ENCODE measurements at regions not wholly inside any gene's neighbourhood (a gene's known extent, or its start where the extent isn't known, plus 50 kb on each side); places are given as distances from the start of the nearest gene placed in this dataset.
"Not testable (repeated sequence)": the region's sequence is repeated elsewhere in the genome, so short reads cannot be mapped to it uniquely, and the experiment has no call there.

- H3K27ac ChIP-seq, result no peak overlapping the region
- DNase-seq (ENCODE audit: low read depth in 1 of 2, low spot score in 1 of 2) (no peak), ATAC-seq (no peak), FAIRE-seq (no peak)
- H3K4me1 ChIP-seq, result no peaks in the 10 kb centered on the region
- ChIA-PET CTCF (no interaction called here), POLR2A (no interaction called here)
- WGBS (ENCODE audit: missing lambda C conversion rate), result 19% methylated on average over 1 of the region's 5 CpGs
- H3K4me2 ChIP-seq, result no peak overlapping the region
- TF ChIP-seq JUN (IDR thresholded peaks at IDR 0.05), result no peak
- no peak for TF ChIP-seq HEYL (CRISPR knock-in tag; IDR thresholded peaks at IDR 0.05)
- no peak for TF ChIP-seq POLR2AphosphoS2 (conservative IDR thresholded peaks at IDR 0.05; ENCODE audit: low read length)
- TF ChIP-seq FOSB (CRISPR knock-in tag; IDR thresholded peaks at IDR 0.05), result no peak
- TF ChIP-seq RCOR1 (IDR thresholded peaks at IDR 0.05; ENCODE audit: low read depth, low read length), result no peak
- TF ChIP-seq MYC (IDR thresholded peaks at IDR 0.05; ENCODE audit: borderline replicate concordance, low read length), result no peak
- TF ChIP-seq JUNB (IDR thresholded peaks at IDR 0.05), result no peak
- no peak for TF ChIP-seq EHMT2 (IDR thresholded peaks at IDR 0.05; ENCODE audit: low read depth)
- no peak for TF ChIP-seq SMC3 (IDR thresholded peaks at IDR 0.05)
- H3K9me3 ChIP-seq, result no peaks in the 10 kb centered on the region
- H3K4me3 ChIP-seq, result no peak overlapping the region
Observed at GRCh38 chr3:147712357-147712756, 303.2 kb downstream of the ZIC1 start.

- POLR2A ChIA-PET; H3K4me3 ChIP-seq; H3K27ac ChIP-seq; FAIRE-seq; H3K9me3 ChIP-seq; DNase-seq (ENCODE audit: low read depth in 1 of 2, low spot score in 1 of 2); ATAC-seq; H3K4me1 ChIP-seq; H3K4me2 ChIP-seq: not testable (repeated sequence)
- CTCF ChIA-PET, result interaction anchor here (0.6 kb wide), 1 partner anchor 99 kb away, joined by 3 read pairs; no protein-coding TSS in a partner anchor
- WGBS (ENCODE audit: missing lambda C conversion rate), result 7% methylated on average over 2 of the region's 5 CpGs
Observed at GRCh38 chr3:147712758-147713157, 303.6 kb downstream of the ZIC1 start.

- no peak for TF ChIP-seq GATA3 (IDR thresholded peaks at IDR 0.05; ENCODE audit: borderline replicate concordance)
- TF ChIP-seq HEYL (CRISPR knock-in tag; IDR thresholded peaks at IDR 0.05), result no peak
- no peak for TF ChIP-seq ZNF302 (CRISPR knock-in tag; IDR thresholded peaks at IDR 0.05)
- no peak for TF ChIP-seq HOXB5 (CRISPR knock-in tag; IDR thresholded peaks at IDR 0.05)
- no peak for TF ChIP-seq RNF2 (IDR thresholded peaks at IDR 0.05; ENCODE audit: borderline replicate concordance, low read depth)
- TF ChIP-seq ZFP36 (IDR thresholded peaks at IDR 0.05; ENCODE audit: borderline replicate concordance, partially characterized antibody), result no peak
- CTCF ChIA-PET, result interaction anchor here (0.6 kb wide), 1 partner anchor 99 kb away, joined by 3 read pairs; no protein-coding TSS in a partner anchor
- POLR2A ChIA-PET, result no interaction called here
- 39% methylated on average over 7 of the region's 7 CpGs for WGBS (ENCODE audit: missing lambda C conversion rate)
- FAIRE-seq (no peak), DNase-seq (ENCODE audit: low read depth in 1 of 2, low spot score in 1 of 2) (no peak), ATAC-seq (no peak)
- no peak overlapping the region for H3K4me2 ChIP-seq
- no peaks in the 10 kb centered on the region for H3K9me3 ChIP-seq
- H3K4me3 ChIP-seq, result no peak overlapping the region
- no peak overlapping the region for H3K27ac ChIP-seq
- H3K4me1 ChIP-seq, result no peaks in the 10 kb centered on the region
Observed at GRCh38 chr3:147713234-147714133, 304.3 kb downstream of the ZIC1 start.

- ATAC-seq, result no peak
- ChIA-PET POLR2A (no interaction called here), CTCF (no interaction called here)
- DNase-seq (ENCODE audit: low read depth in 1 of 2, low spot score in 1 of 2), result no peak
- TF ChIP-seq CHD4 (IDR thresholded peaks at IDR 0.05; ENCODE audit: borderline replicate concordance) (no peak), NFE2L2 (conservative IDR thresholded peaks at IDR 0.05; ENCODE audit: low read length) (no peak), ELK1 (IDR thresholded peaks at IDR 0.05; ENCODE audit: low read depth, low read length) (no peak), JUNB (IDR thresholded peaks at IDR 0.05) (no peak), CEBPB (IDR thresholded peaks at IDR 0.05) (no peak)
- Histone ChIP-seq H3K4me2 (no peak overlapping the region), H3K9me3 (no peaks in the 10 kb centered on the region), H3K27ac (no peak overlapping the region), H3K4me1 (no peaks in the 10 kb centered on the region), H3K4me3 (no peak overlapping the region)
- 3% methylated on average over 2 of the region's 2 CpGs for WGBS (ENCODE audit: missing lambda C conversion rate)
- no peak for FAIRE-seq
Observed at GRCh38 chr3:147729641-147730040, 320.5 kb downstream of the ZIC1 start.
